Cardiac fibroblast (primary cell): ENCODE measurements at regions not wholly inside any gene's neighbourhood (a gene's known extent, or its start where the extent isn't known, plus 50 kb on each side); places are given as distances from the start of the nearest gene placed in this dataset.
A peak's percentile ranks its signal among the peaks of the same experiment; 100 is the strongest.

Experiments used
- DNase-seq, 2 donors: peaks; one replicate each; pipeline versions ENCODE4 v3.0.0 to v3.0.0-alpha.2; 2010; ENCODE audit warnings: low read depth in 2 of 2
- H3K4me3 ChIP-seq, 2 donors: replicated peaks in 1 of 2; 1 replicate in 1 of 2; 2 replicates in 1 of 2; pipeline ENCODE4 v1.5.1; 2011; ENCODE audit warnings: low read depth in 2 of 2, low read length in 2 of 2, mild to moderate bottlenecking in 2 of 2, moderate library complexity in 1 of 2
- CTCF ChIP-seq: IDR thresholded peaks from one replicate; pipeline ENCODE4 v1.5.1; 2011; ENCODE audit warnings: low read depth, mild to moderate bottlenecking, low read length, inconsistent platforms

- DNase-seq: no peak
- no peak for TF ChIP-seq CTCF
- no peak overlapping the region for H3K4me3 ChIP-seq
These were observed 191.2 kb upstream of the NCAM1 start for GRCh38 chr11:112770033-112770432.

GRCh38 chr11:112770487-112770886 is 190.7 kb upstream of the NCAM1 start:
- no peak for TF ChIP-seq CTCF
- no peak for DNase-seq
- no peak overlapping the region for H3K4me3 ChIP-seq

- TF ChIP-seq CTCF: no peak
- no peak for DNase-seq
- H3K4me3 ChIP-seq: no peak overlapping the region
These were observed 189.4 kb upstream of the NCAM1 start for GRCh38 chr11:112771851-112772250.

GRCh38 chr11:112773264-112773663 is 188.0 kb upstream of the NCAM1 start:
- DNase-seq: no peak
- no peak for TF ChIP-seq CTCF
- H3K4me3 ChIP-seq: no peak overlapping the region

- DNase-seq: no peak
- no peak for TF ChIP-seq CTCF
- H3K4me3 ChIP-seq: no peak overlapping the region
These were observed 184.4 kb upstream of the NCAM1 start for GRCh38 chr11:112776834-112777233.

- peak in 1 of 2 donors; percentile 17 for DNase-seq
- no peak for TF ChIP-seq CTCF
- no peak overlapping the region for H3K4me3 ChIP-seq
These were observed 183.9 kb upstream of the NCAM1 start for GRCh38 chr11:112777283-112777751.
